Brain microvascular endothelial cell (primary cell): ENCODE measurements at regions not wholly inside any gene's neighbourhood (a gene's known extent, or its start where the extent isn't known, plus 50 kb on each side); places are given as distances from the start of the nearest gene placed in this dataset.
A peak's percentile ranks its signal among the peaks of the same experiment; 100 is the strongest.

Source experiments
- DNase-seq: peaks from one replicate; pipeline ENCODE4 v3.0.0-alpha.2; 2020
- H3K27ac ChIP-seq: fragments of 250-450 bp; sonication (Bioruptor Pico); 2 replicates; pipeline ENCODE4 v1.5.1; 2020; ENCODE audit warnings: mild to moderate bottlenecking, moderate library complexity
- H3K27me3 ChIP-seq: fragments of 250-450 bp; sonication (Bioruptor Pico); replicated peaks from 2 replicates; pipeline ENCODE4 v1.5.1; 2020; ENCODE audit warnings: mild to moderate bottlenecking
- H3K36me3 ChIP-seq: fragments of 250-450 bp; sonication (Bioruptor Pico); replicated peaks from 2 replicates; pipeline ENCODE4 v1.5.1; 2020; ENCODE audit warnings: mild to moderate bottlenecking
- H3K4me3 ChIP-seq: 2 replicates; pipeline ENCODE4 v1.5.1; 2011; ENCODE audit warnings: low read depth, mild to moderate bottlenecking, control low read depth, low read length, moderate library complexity
- CTCF ChIP-seq: IDR thresholded peaks from 2 replicates; pipeline ENCODE4 v1.5.1; 2011; ENCODE audit warnings: low read depth, mild to moderate bottlenecking, moderate library complexity, low read length, control low read depth, inconsistent platforms; ENCODE audit errors: missing control alignments
- in situ Hi-C: cut with HindIII; loops from 2 replicates; pipeline ENCODE4 v1.10.0; 2017; ENCODE audit warnings: low sequenced_read_pairs, low pct_ligation_motif_present

- in situ Hi-C loops = no loop called here
- H3K4me3 ChIP-seq = no peak overlapping the region
- H3K27me3 ChIP-seq = peaks cover 12% of the 10 kb centered on the region
- no peak overlapping the region for H3K27ac ChIP-seq
- no peaks in the 10 kb centered on the region for H3K36me3 ChIP-seq
- no peak for TF ChIP-seq CTCF
- DNase-seq = no peak
Measured at GRCh38 chr3:193870376-193871219, 265.4 kb upstream of the HES1 start.

- H3K27me3 ChIP-seq = peaks cover 17% of the 10 kb centered on the region
- H3K4me3 ChIP-seq = no peak overlapping the region
- no peak overlapping the region for H3K27ac ChIP-seq
- DNase-seq = no peak
- H3K36me3 ChIP-seq = no peaks in the 10 kb centered on the region
- in situ Hi-C loops = no loop called here
- TF ChIP-seq CTCF = no peak
Measured at GRCh38 chr3:193871220-193871485, 264.8 kb upstream of the HES1 start.

GRCh38 chr3:193872265-193872753 is 263.6 kb upstream of the HES1 start:
- DNase-seq = peak; percentile 92
- TF ChIP-seq CTCF = no peak
- H3K27me3 ChIP-seq = peaks cover 28% of the 10 kb centered on the region
- in situ Hi-C loops = no loop called here
- no peak overlapping the region for H3K27ac ChIP-seq
- no peaks in the 10 kb centered on the region for H3K36me3 ChIP-seq
- H3K4me3 ChIP-seq = no peak overlapping the region

- in situ Hi-C loops = no loop called here
- Histone ChIP-seq H3K4me3 (no peak overlapping the region), H3K27ac (no peak overlapping the region), H3K36me3 (no peaks in the 10 kb centered on the region), H3K27me3 (peaks cover 36% of the 10 kb centered on the region)
- no peak for DNase-seq
- no peak for TF ChIP-seq CTCF
Measured at GRCh38 chr3:193873426-193874201, 262.3 kb upstream of the HES1 start.

- TF ChIP-seq CTCF = no peak
- no peak overlapping the region for H3K27ac ChIP-seq
- H3K36me3 ChIP-seq = no peaks in the 10 kb centered on the region
- in situ Hi-C loops = no loop called here
- no peak overlapping the region for H3K4me3 ChIP-seq
- peaks cover 45% of the 10 kb centered on the region for H3K27me3 ChIP-seq
- no peak for DNase-seq
Measured at GRCh38 chr3:193874512-193874911, 261.4 kb upstream of the HES1 start.
